Tibial nerve (tissue), 4 donors: ENCODE measurements at regions not wholly inside any gene's neighbourhood (a gene's known extent, or its start where the extent isn't known, plus 50 kb on each side); places are given as distances from the start of the nearest gene placed in this dataset.

Source experiments
- DNase-seq, 2 donors: peaks; one replicate each; pipeline ENCODE4 v3.0.0-alpha.2; 2019; ENCODE audit warnings: low spot score in 2 of 2
- H3K27ac ChIP-seq, 4 donors: fragments of 200-600 bp; sonication (generic) in 3 of 4; one replicate each; pipeline ENCODE4 v1.5.1; 2017 to 2019; ENCODE audit warnings: mild to moderate bottlenecking in 1 of 4
- H3K27me3 ChIP-seq, 2 donors: fragments of 200-600 bp; sonication (generic) in 1 of 2; one replicate each; pipeline versions ENCODE4 v1.5.1 to v1.6.0; 2017 to 2019
- H3K36me3 ChIP-seq, 3 donors: fragments of 200-600 bp; sonication (generic); one replicate each; pipeline ENCODE4 v1.5.1; 2018 to 2019
- H3K4me1 ChIP-seq, 4 donors: fragments of 200-600 bp; sonication (generic) in 3 of 4; one replicate each; pipeline ENCODE4 v1.5.1; 2017 to 2019
- H3K4me3 ChIP-seq, 4 donors: fragments of 200-600 bp; sonication (generic) in 3 of 4; one replicate each; pipeline ENCODE4 v1.5.1; 2017 to 2019; ENCODE audit warnings: mild to moderate bottlenecking in 1 of 4, moderate library complexity in 1 of 4
- H3K9me3 ChIP-seq, 4 donors: fragments of 200-600 bp; sonication (generic) in 3 of 4; one replicate each; pipeline ENCODE4 v1.5.1; 2017 to 2019
- CTCF ChIP-seq, 5 experiments: fragments of 200-600 bp in 3 of 5; fragments of 450-650 bp in 2 of 5; sonication (generic) in 3 of 5; IDR thresholded peaks; one replicate each; pipeline ENCODE4 v1.5.1; 2016 to 2019; ENCODE audit warnings: antibody characterized with exemption in 5 of 5, mild to moderate bottlenecking in 3 of 5, moderate library complexity in 2 of 5
- EP300 ChIP-seq, 2 donors: sonication (generic); formaldehyde crosslinking; IDR thresholded peaks; one replicate each; pipeline ENCODE4 v1.6.1; 2017; ENCODE audit warnings: antibody characterized with exemption in 2 of 2, mild to moderate bottlenecking in 1 of 2
- POLR2A ChIP-seq, 2 donors: fragments of 450-650 bp; IDR thresholded peaks; one replicate each; pipeline ENCODE4 v1.6.1; 2017; ENCODE audit warnings: antibody characterized with exemption in 2 of 2, mild to moderate bottlenecking in 2 of 2, moderate library complexity in 2 of 2
- WGBS, 2 donors: methylation state at CpG; one replicate each; pipeline ENCODE4 v1.1.5; 2018; 5-methylcytosine and 5-hydroxymethylcytosine counted together

GRCh38 chr4:81639248-81639647 lies 167.5 kb upstream of the RASGEF1B start:
- Histone ChIP-seq H3K27ac (no peak overlapping the region), H3K9me3 (no peaks in the 10 kb centered on the region), H3K36me3 (no peaks in the 10 kb centered on the region), H3K4me1 (peaks cover 0 to 5% (median 1%) of the 10 kb centered on the region in 4 donors), H3K4me3 (no peak overlapping the region), H3K27me3 (no peaks in the 10 kb centered on the region)
- WGBS, 2 donors: 86 to 91% methylated on average over 1 of the region's 1 CpG
- no peak for DNase-seq
- TF ChIP-seq EP300 (IDR thresholded peaks at IDR 0.05): no peak
- TF ChIP-seq CTCF (IDR thresholded peaks at IDR 0.05): no peak
- no peak for TF ChIP-seq POLR2A (IDR thresholded peaks at IDR 0.05)

DNA sequence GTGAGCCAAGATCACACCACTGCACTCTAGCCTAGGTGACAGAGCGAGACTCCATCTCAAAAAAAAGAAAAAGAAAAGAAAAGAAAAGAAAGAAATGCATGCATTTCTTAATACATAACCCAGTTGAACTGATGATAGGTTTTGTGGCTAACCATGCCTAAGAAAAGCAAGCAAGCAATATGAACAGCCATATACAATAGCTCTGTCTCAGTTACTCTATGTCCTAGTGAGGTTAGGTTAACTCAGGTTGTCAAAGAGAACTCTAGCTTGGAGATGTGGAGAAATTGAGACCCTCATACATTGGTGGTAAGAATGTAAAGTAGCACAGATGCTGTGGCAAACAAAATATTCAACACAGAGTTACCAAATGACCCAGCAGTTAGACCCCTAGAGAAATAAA lies 167.0 kb upstream of the RASGEF1B start:
- H3K27me3 ChIP-seq: no peaks in the 10 kb centered on the region
- DNase-seq: no peak
- WGBS, 2 donors: 96 to 100% methylated on average over 1 of the region's 1 CpG
- H3K4me3 ChIP-seq: no peak overlapping the region
- H3K36me3 ChIP-seq: no peaks in the 10 kb centered on the region
- no peaks in the 10 kb centered on the region for H3K9me3 ChIP-seq
- H3K4me1 ChIP-seq: peaks cover 0 to 5% (median 1%) of the 10 kb centered on the region in 4 donors
- no peak overlapping the region for H3K27ac ChIP-seq
- no peak for TF ChIP-seq POLR2A (IDR thresholded peaks at IDR 0.05)
- TF ChIP-seq CTCF (IDR thresholded peaks at IDR 0.05): no peak
- no peak for TF ChIP-seq EP300 (IDR thresholded peaks at IDR 0.05)

- DNase-seq: peak; percentile 18 to 48
- 59 to 62% methylated on average over 6 of the region's 6 CpGs for WGBS, 2 donors
- peaks cover 0 to 12% (median 1%) of the 10 kb centered on the region in 4 donors for H3K4me1 ChIP-seq
- no peak overlapping the region for H3K27ac ChIP-seq
- no peaks in the 10 kb centered on the region for H3K36me3 ChIP-seq
- H3K9me3 ChIP-seq: no peaks in the 10 kb centered on the region
- no peaks in the 10 kb centered on the region for H3K27me3 ChIP-seq
- peak in 1 of 2 donors; percentile 49 for TF ChIP-seq EP300 (IDR thresholded peaks at IDR 0.05)
- peak in 1 of 2 donors; percentile 10 for TF ChIP-seq POLR2A (IDR thresholded peaks at IDR 0.05)
- no peak for TF ChIP-seq CTCF (IDR thresholded peaks at IDR 0.05)
- H3K4me3 ChIP-seq: no peak overlapping the region
Measured at GRCh38 chr4:81635739-81636138, 164.0 kb upstream of the RASGEF1B start.

DNA sequence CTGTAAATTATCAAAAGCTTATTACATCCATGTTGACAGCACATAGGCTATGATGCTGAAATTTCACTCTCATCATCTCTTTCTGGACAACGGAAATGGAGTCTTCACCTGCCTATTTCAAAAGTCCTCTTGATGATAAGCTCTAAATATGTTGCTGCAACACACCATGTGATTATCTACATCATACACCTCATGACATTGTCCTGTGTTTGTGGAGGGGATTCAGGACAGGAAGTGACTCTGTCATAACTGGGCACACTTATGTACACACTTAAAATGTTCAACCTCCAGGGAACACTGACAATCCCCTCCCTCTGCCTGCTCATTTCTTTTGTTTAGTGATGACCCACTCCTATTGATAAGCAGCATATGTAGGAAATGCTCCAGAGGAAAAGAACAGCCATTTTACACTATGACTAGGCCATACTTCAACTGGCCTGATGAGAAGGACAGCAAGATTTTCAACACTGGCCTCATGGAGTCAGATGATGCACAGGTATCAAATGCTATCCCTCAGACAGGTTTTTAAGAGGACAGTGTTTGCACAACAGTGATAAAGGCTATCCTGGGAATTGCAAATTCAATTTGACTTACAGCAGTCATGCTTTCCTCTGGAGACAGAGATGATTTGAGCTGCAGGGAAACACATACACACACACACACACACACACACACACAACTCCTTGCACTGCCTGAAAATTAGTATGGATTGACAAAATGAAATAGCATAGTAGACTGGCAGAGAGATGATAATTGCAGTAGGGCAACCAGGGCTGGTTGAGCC lies 163.3 kb upstream of the RASGEF1B start:
- DNase-seq: no peak
- Histone ChIP-seq H3K4me1 (peaks cover 0 to 12% (median 1%) of the 10 kb centered on the region in 4 donors), H3K27me3 (no peaks in the 10 kb centered on the region), H3K9me3 (no peaks in the 10 kb centered on the region), H3K27ac (no peak overlapping the region), H3K36me3 (no peaks in the 10 kb centered on the region), H3K4me3 (no peak overlapping the region)
- WGBS, 2 donors: 91 to 92% methylated on average over 1 of the region's 1 CpG
- TF ChIP-seq POLR2A (IDR thresholded peaks at IDR 0.05) (no peak), EP300 (IDR thresholded peaks at IDR 0.05) (no peak), CTCF (IDR thresholded peaks at IDR 0.05) (no peak)

DNA sequence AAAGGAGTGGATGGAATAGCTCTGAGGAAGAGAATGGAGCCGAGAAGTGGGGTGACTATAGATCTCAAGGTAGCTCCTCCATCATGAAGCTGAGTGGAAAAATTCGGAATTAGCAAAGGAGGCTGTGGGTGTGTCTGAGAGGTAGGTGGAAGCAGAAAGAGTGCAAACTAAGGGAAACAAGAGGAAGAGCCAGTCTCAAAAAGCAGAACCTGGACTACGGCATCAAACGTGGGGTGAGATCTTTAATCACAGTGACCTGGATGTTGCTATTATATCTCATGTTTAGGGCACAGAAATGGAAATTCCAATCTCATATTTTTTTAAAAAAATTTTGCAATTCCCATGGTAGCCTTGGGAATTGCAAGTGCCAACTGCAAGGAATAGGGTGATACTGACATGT lies 162.5 kb upstream of the RASGEF1B start:
- Histone ChIP-seq H3K9me3 (no peaks in the 10 kb centered on the region), H3K27me3 (no peaks in the 10 kb centered on the region), H3K4me1 (peaks cover 0 to 12% (median 1%) of the 10 kb centered on the region in 4 donors), H3K27ac (no peak overlapping the region), H3K4me3 (no peak overlapping the region), H3K36me3 (no peaks in the 10 kb centered on the region)
- no peak for DNase-seq
- 85 to 89% methylated on average over 4 of the region's 4 CpGs for WGBS, 2 donors
- no peak for TF ChIP-seq EP300 (IDR thresholded peaks at IDR 0.05)
- TF ChIP-seq POLR2A (IDR thresholded peaks at IDR 0.05): no peak
- TF ChIP-seq CTCF (IDR thresholded peaks at IDR 0.05): no peak
